DOHH2 (cell line): ENCODE measurements at regions not wholly inside any gene's neighbourhood (a gene's known extent, or its start where the extent isn't known, plus 50 kb on each side); places are given as distances from the start of the nearest gene placed in this dataset.

Experiments
- EZH2phosphoT487 ChIP-seq: fragments of 200-600 bp; sonication (generic); IDR thresholded peaks from 2 replicates; pipeline ENCODE4 v1.6.1; 2017; ENCODE audit warnings: borderline replicate concordance, mild to moderate bottlenecking, antibody characterized with exemption, low read length, moderate library complexity, mixed read lengths
- TF ChIP-seq, protein P1 (sequence below): fragments of 200-600 bp; sonication (generic); IDR thresholded peaks from one replicate; pipeline ENCODE4 v1.5.1; 2014; ENCODE audit warnings: antibody characterized with exemption, mild to moderate bottlenecking, low read depth, low read length; ENCODE audit not compliant: poor library complexity, severe bottlenecking

DNA sequence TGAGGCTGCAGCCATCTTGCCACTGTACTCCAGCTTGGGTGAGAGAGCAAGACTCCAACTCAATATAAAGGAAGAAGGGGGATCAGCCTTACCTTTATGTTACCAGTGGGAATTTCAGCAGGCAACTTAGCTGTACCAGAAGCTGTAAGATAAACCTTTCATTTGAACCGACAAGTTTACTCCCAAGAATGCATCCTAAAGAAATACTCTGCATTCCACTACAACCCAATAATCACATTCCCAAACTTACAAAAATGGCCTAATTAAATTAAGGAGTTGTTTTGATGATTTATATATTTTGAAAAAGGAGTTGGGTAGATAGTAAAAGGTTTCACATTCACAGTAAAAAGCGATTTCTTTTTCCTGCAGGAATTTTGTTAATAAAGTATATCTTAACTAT lies 241.4 kb downstream of the TTC8 start:
- no peak for TF ChIP-seq EZH2phosphoT487
- TF ChIP-seq, protein P1, sequence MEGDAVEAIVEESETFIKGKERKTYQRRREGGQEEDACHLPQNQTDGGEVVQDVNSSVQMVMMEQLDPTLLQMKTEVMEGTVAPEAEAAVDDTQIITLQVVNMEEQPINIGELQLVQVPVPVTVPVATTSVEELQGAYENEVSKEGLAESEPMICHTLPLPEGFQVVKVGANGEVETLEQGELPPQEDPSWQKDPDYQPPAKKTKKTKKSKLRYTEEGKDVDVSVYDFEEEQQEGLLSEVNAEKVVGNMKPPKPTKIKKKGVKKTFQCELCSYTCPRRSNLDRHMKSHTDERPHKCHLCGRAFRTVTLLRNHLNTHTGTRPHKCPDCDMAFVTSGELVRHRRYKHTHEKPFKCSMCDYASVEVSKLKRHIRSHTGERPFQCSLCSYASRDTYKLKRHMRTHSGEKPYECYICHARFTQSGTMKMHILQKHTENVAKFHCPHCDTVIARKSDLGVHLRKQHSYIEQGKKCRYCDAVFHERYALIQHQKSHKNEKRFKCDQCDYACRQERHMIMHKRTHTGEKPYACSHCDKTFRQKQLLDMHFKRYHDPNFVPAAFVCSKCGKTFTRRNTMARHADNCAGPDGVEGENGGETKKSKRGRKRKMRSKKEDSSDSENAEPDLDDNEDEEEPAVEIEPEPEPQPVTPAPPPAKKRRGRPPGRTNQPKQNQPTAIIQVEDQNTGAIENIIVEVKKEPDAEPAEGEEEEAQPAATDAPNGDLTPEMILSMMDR = no peak
